Urothelium cell line (cell line): ENCODE measurements at regions not wholly inside any gene's neighbourhood (a gene's known extent, or its start where the extent isn't known, plus 50 kb on each side); places are given as distances from the start of the nearest gene placed in this dataset.
"Not testable (repeated sequence)": the region's sequence is repeated elsewhere in the genome, so short reads cannot be mapped to it uniquely, and the experiment has no call there.

Experiments used
- DNase-seq: peaks from one replicate; pipeline ENCODE4 v3.0.0; 2011; ENCODE audit warnings: low spot score, mixed read lengths
- FAIRE-seq: peaks from 2 replicates; lab custom pipeline; 2011; peaks lifted over from hg19 to GRCh38; lab: Jason Lieb, UNC

- no peak for FAIRE-seq
- no peak for DNase-seq
Measured at GRCh38 chr2:82128051-82128450, 1823.5 kb upstream of the LRRTM1 start.

DNA sequence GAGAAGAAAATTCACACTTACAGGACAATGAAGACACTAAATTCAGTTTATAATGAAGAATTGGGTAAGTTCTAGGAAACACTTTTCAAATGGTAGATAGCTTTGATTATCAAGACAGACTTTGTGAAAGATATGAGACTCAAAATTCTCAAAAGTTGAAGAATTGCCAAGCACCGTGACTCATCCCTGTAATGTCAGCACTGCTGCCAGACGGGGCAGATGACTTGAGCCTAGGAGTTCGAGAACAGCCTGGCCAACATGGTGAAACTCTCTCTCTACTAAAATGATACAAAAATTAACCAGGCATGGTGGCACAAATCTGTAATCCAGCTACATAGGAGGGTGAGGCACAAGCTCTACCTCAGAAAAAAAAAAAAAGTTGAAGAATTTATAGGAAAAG is 1820.1 kb upstream of the LRRTM1 start:
- FAIRE-seq (no peak), DNase-seq (peak; percentile 8)

DNA sequence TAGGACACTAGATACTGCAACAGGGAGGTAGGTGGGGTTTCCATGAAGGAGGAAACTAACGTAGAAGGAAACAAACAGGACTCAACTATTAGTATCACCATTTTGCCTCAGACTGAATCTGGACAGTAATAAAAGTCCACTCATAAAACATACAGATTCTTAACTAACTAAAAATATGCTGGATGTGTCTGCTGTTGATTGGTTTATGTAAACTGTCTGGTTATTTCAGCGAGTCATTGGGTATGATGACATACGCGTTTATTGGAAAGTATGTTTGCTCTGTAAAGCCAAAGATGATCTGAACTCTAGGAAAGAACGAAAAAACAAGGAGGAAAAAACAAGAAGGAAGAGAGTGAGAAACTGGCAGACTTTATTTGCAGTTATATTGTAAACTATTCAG is 1816.1 kb upstream of the LRRTM1 start:
- FAIRE-seq (no peak), DNase-seq (no peak)

GRCh38 chr2:82120115-82120514 is 1815.6 kb upstream of the LRRTM1 start:
- FAIRE-seq: no peak
- no peak for DNase-seq

DNA sequence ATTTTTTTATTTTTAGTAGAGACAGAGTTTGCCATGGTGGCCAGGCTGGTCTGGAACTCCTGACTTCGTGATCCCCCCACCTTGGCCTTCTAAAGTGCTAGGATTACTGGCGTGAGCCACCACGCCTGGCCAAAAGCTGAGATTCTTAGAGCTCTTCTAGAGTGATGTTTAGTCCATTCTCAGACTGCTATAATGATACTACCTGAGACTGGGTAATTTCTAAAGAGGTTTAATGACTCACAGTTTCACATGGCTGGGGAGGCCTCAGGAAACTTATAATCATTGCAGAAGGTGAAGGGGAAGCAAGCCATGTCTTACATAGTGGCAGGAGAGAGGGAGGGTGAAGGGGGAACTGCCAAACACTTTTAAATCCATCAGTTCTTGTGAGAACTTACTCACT is 1804.9 kb upstream of the LRRTM1 start:
- FAIRE-seq: no peak

GRCh38 chr2:82098617-82099016 is 1794.1 kb upstream of the LRRTM1 start:
- no peak for DNase-seq
- FAIRE-seq: no peak

More for the DNA sequence above, 1804.9 kb upstream of the LRRTM1 start:
- DNase-seq: no peak

- FAIRE-seq (no peak), DNase-seq (peak; percentile 3)
Measured at GRCh38 chr2:82089518-82089917, 1785.0 kb upstream of the LRRTM1 start.

GRCh38 chr2:82084679-82085392 is 1780.3 kb upstream of the LRRTM1 start:
- FAIRE-seq: no peak
- no peak for DNase-seq

DNA sequence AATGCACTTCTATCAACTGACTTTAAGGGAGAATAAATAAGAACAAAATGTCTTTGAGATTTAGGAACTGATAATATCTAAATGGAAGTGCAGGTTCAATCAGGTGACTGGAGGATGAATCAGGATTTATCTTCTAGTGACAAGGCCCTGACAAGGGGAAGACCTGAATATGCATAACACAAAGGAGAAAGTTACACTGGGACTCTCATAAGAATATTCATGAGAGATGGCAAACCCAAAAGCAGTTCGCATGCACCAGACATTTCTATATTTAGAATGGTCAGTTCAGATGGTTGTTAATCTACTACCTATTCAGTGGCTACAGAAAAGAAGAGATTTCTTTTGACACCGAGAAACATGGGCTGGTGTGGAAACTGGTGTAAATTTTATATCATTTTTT is 1771.3 kb upstream of the LRRTM1 start:
- DNase-seq (no peak), FAIRE-seq (no peak)

GRCh38 chr2:82062463-82062862 is 1757.9 kb upstream of the LRRTM1 start:
- FAIRE-seq: no peak
- no peak for DNase-seq

GRCh38 chr2:82055846-82056245 is 1751.3 kb upstream of the LRRTM1 start:
- FAIRE-seq (no peak), DNase-seq (no peak)

DNA sequence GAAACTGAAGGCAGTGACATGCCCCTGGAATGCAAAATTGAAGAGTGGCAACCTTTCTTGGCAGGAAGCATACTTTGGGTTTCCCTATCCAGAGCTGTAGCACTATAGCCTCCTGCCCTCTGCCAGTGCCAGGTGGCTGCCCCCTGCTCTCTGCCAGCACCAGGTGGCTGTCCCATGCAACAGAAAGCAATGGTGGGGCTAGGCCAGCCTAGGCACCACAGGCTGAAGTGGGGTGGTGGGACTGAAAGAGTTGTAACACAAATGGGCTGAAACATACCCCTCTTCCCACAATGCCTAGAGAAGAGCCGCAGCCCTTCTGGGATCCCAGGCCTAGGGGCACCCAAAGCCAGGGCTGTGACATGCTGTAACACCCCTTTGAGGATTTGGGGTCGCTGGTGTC is 1739.3 kb upstream of the LRRTM1 start:
- FAIRE-seq (no peak), DNase-seq (no peak)

- DNase-seq: no peak
- no peak for FAIRE-seq
Measured at GRCh38 chr2:82027921-82028615, 1723.5 kb upstream of the LRRTM1 start.

GRCh38 chr2:82023710-82024109 is 1719.2 kb upstream of the LRRTM1 start:
- DNase-seq (peak; percentile 16), FAIRE-seq (no peak)

DNA sequence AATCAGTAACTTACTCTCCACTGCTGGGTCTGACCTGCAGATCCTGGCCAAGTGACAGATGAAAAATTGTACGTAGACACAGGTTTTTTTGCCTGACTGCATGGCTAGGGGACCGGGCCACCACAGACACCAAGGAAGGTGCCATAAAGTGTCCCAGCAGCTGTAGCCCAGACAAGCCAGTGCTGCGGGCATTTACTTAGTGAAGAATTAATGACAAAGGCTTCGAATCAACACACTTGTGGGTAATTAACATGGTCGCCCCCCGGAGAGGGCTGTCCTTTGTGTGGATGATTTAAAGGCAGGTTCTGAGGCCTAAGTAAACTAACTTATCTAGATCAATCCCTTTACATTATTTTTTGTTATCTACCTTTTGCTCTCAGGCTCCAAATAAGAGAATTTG is 1709.1 kb upstream of the LRRTM1 start:
- FAIRE-seq (no peak), DNase-seq (no peak)

GRCh38 chr2:82007071-82007664 is 1702.6 kb upstream of the LRRTM1 start:
- FAIRE-seq (no peak), DNase-seq (no peak)

DNA sequence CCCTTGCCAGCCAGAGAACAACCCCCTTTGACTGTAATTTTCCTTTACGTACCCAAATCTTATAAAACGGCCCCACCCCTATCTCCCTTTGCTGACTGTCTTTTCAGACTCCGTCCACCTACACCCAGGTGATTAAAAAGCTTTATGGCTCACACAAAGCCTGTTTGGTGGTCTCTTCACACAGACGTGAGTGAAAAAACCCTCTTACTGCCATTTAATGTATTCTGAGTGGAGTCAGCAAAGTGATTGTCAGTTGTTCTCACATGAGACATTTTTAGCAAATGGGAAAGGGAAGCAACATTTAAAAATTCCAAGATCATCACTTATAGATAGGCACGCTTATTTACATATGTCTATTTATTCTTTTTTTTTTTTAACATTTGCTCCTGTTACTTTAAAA is 1701.3 kb upstream of the LRRTM1 start:
- not testable (repeated sequence) for FAIRE-seq, DNase-seq

GRCh38 chr2:82001614-82002013 is 1697.1 kb upstream of the LRRTM1 start:
- no peak for DNase-seq
- FAIRE-seq: no peak

DNA sequence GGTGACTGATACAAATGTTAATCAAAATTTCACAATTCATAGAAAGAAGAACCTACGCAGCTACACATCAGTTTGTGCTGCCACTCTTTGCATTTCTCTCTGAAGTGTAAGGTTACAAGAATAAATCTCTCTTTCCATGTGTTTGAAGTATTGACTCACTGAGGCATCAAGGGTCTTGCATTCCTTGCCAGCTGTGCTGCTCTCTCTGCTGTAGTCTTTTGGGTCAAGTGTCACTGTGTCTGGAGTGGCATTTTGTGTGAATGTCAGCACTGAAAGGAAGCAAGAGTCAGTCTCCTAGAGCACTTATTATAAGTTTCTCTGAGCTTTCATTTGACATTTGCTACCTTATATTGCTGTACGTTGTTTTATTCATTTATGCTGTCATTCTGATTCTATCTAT is 1696.1 kb upstream of the LRRTM1 start:
- no peak for DNase-seq
- FAIRE-seq: no peak

DNA sequence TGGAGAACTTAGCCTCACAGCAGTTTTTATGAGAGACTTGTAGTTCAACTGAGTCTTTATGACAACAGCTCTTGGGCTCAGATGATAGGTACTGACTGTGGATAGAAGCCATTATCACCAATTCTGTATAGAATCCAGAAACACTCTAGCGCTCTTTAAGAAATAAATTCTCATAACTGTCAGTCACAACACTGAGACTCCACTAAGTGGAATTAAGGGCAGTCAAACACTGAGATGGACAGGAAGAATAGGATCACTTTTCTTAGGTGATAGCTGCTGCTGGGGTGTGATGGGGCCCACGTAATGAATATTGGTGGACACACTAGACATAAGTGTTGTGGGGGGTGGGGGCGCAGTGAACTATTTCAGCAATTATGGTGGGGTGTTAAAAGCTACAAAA is 1691.8 kb upstream of the LRRTM1 start:
- DNase-seq: no peak
- FAIRE-seq: no peak

- FAIRE-seq (no peak), DNase-seq (no peak)
Measured at GRCh38 chr2:81991282-81991681, 1686.7 kb upstream of the LRRTM1 start.

DNA sequence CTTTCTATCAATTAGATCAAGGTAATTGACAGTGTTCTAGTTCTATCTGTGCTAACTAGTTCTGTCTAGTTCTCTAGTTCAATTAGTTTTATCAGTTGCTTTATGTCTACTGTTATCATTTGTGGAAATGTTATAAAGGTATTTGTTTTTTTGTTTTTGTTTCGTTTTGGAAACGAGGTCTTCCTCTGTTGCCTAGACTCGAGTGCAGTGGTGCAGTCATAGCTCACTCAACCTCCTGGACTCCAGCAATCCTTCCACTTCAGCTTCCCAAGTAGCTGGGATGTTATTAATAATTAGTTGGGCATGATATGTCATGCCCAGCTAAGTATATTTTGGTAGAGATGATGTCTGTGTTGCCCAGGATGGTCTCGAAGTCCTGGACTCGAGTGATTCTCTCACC is 1682.8 kb upstream of the LRRTM1 start:
- FAIRE-seq (no peak), DNase-seq (no peak)
